Left lobe of liver (tissue), 2 donors: ENCODE measurements at regions not wholly inside any gene's neighbourhood (a gene's known extent, or its start where the extent isn't known, plus 50 kb on each side); places are given as distances from the start of the nearest gene placed in this dataset.

Source experiments
- ATAC-seq: fragments of 200-7000 bp; cut with Tn5 transposase; one replicate; pipeline ENCODE4 v1.9.1; 2020; ENCODE audit warnings: mild to moderate bottlenecking, moderate library complexity
- DNase-seq: peaks from one replicate; pipeline ENCODE4 v3.0.0-alpha.2; 2020; ENCODE audit warnings: low spot score
- donor health status: DM: no; HTN: no; CAD: no; lungs with moderate emphysema.
- donor health status: DM: no; HTN: yes; CAD: no.

- DNase-seq, result no peak
Observed at GRCh38 chr3:29215948-29216347, 64.9 kb upstream of the RBMS3 start.

GRCh38 chr3:29226706-29227105 lies 54.2 kb upstream of the RBMS3 start:
- DNase-seq (no peak), ATAC-seq (no peak)

More at GRCh38 chr3:29215948-29216347, 64.9 kb upstream of the RBMS3 start:
- no peak for ATAC-seq

GRCh38 chr3:29227307-29227706 lies 53.6 kb upstream of the RBMS3 start:
- DNase-seq (no peak), ATAC-seq (no peak)
